GM23338 (cell line): ENCODE measurements at regions not wholly inside any gene's neighbourhood (a gene's known extent, or its start where the extent isn't known, plus 50 kb on each side); places are given as distances from the start of the nearest gene placed in this dataset.

Experiments
- ATAC-seq: fragments of 200-7000 bp; cut with Tn5 transposase; 3 replicates; pipeline ENCODE4 v1.9.1; 2020
- DNase-seq: peaks from one replicate; pipeline ENCODE4 v3.0.0-alpha.2; 2015; ENCODE audit warnings: low spot score
- H2AFZ ChIP-seq: fragments of 200-600 bp; sonication (generic); 2 replicates; pipeline ENCODE4 v1.8.0; 2016; ENCODE audit warnings: antibody characterized with exemption, mild to moderate bottlenecking, moderate library complexity
- H3F3A ChIP-seq: fragments of 200-600 bp; sonication (generic); replicated peaks from 2 replicates; pipeline ENCODE4 v1.8.0; 2017; ENCODE audit warnings: antibody characterized with exemption, mixed run types, low read depth
- H3K27ac ChIP-seq: fragments of 200-600 bp; sonication (generic); 2 replicates; pipeline ENCODE4 v1.6.1; 2016; ENCODE audit warnings: low read depth
- H3K27me3 ChIP-seq: fragments of 200-600 bp; sonication (generic); 2 replicates; pipeline ENCODE4 v1.8.0; 2016; ENCODE audit warnings: mild to moderate bottlenecking, mixed run types, moderate library complexity; ENCODE audit not compliant: insufficient read depth
- H3K36me3 ChIP-seq: fragments of 200-600 bp; sonication (generic); 2 replicates; pipeline ENCODE4 v1.8.0; 2016; ENCODE audit warnings: mild to moderate bottlenecking; ENCODE audit not compliant: insufficient read depth
- H3K4me1 ChIP-seq: fragments of 200-600 bp; sonication (generic); 2 replicates; pipeline ENCODE4 v1.8.0; 2016; ENCODE audit warnings: mild to moderate bottlenecking, moderate library complexity; ENCODE audit not compliant: insufficient read depth
- H3K4me2 ChIP-seq: fragments of 200-600 bp; sonication (generic); 2 replicates; pipeline ENCODE4 v1.7.1; 2017; ENCODE audit warnings: mixed run types
- H3K4me3 ChIP-seq: fragments of 200-600 bp; sonication (generic); 2 replicates; pipeline ENCODE4 v1.6.1; 2016; ENCODE audit warnings: mixed run types
- H3K79me2 ChIP-seq: fragments of 200-600 bp; sonication (generic); replicated peaks from 2 replicates; pipeline ENCODE4 v1.8.0; 2017; ENCODE audit warnings: mild to moderate bottlenecking; ENCODE audit not compliant: insufficient read depth
- H3K9me2 ChIP-seq: fragments of 200-600 bp; sonication (generic); 2 replicates; pipeline ENCODE4 v1.8.0; 2017; ENCODE audit not compliant: insufficient read depth
- H4K20me1 ChIP-seq: fragments of 200-600 bp; sonication (generic); replicated peaks from 2 replicates; pipeline ENCODE4 v1.8.0; 2017; ENCODE audit warnings: mild to moderate bottlenecking; ENCODE audit not compliant: insufficient read depth
- H3K27ac Mint-ChIP-seq: 2 replicates; pipeline ENCODE4 v1.8.0; 2020; ENCODE audit warnings: inconsistent platforms, mild to moderate bottlenecking, moderate library complexity, mixed read lengths
- H3K27me3 Mint-ChIP-seq: 3 replicates; pipeline ENCODE4 v1.8.0; 2022; ENCODE audit warnings: low read depth, mild to moderate bottlenecking, moderate library complexity, mixed read lengths, inconsistent platforms; ENCODE audit not compliant: insufficient read depth, poor library complexity
- H3K36me3 Mint-ChIP-seq: 3 replicates; pipeline ENCODE4 v1.8.0; 2021; ENCODE audit warnings: low read depth, mild to moderate bottlenecking, inconsistent platforms, moderate library complexity, mixed read lengths
- H3K4me1 Mint-ChIP-seq: 3 replicates; pipeline ENCODE4 v1.8.0; 2020; ENCODE audit warnings: mild to moderate bottlenecking, inconsistent platforms, mixed read lengths
- H3K4me3 Mint-ChIP-seq: 3 replicates; pipeline ENCODE4 v1.8.0; 2021; ENCODE audit warnings: moderate library complexity, mild to moderate bottlenecking, inconsistent platforms, mixed read lengths
- H3K9me3 Mint-ChIP-seq: 3 replicates; pipeline ENCODE4 v1.8.0; 2020; ENCODE audit warnings: moderate library complexity, mild to moderate bottlenecking, inconsistent platforms, mixed read lengths
- CTCF ChIP-seq, 2 experiments: fragments of 200-600 bp in 1 of 2; sonication (generic) in 1 of 2; conservative IDR thresholded peaks; 2 replicates each; pipeline versions ENCODE4 v1.5.1 to v1.6.1; 2016 to 2017; ENCODE audit warnings: antibody characterized with exemption in 2 of 2, low read depth in 2 of 2, mild to moderate bottlenecking in 2 of 2, moderate library complexity in 1 of 2
- ETS1 ChIP-seq: IDR thresholded peaks from 2 replicates; pipeline ENCODE4 v1.6.1; 2016; ENCODE audit warnings: antibody characterized with exemption
- EZH2 ChIP-seq: fragments of 200-600 bp; sonication (generic); IDR thresholded peaks from one replicate; pipeline ENCODE4 v1.8.0; 2017; ENCODE audit warnings: antibody characterized with exemption, mild to moderate bottlenecking, low read depth; ENCODE audit not compliant: unreplicated experiment
- EZH2phosphoT487 ChIP-seq: fragments of 200-600 bp; sonication (generic); IDR thresholded peaks from one replicate; pipeline ENCODE4 v1.8.1; 2018; ENCODE audit warnings: antibody characterized with exemption; ENCODE audit not compliant: unreplicated experiment
- JUNB ChIP-seq: IDR thresholded peaks from one replicate; pipeline ENCODE4 v1.6.1; 2016; ENCODE audit warnings: antibody characterized with exemption; ENCODE audit not compliant: unreplicated experiment
- NANOG ChIP-seq: IDR thresholded peaks from 2 replicates; pipeline ENCODE4 v1.6.1; 2016; ENCODE audit warnings: antibody characterized with exemption, borderline replicate concordance
- POLR2AphosphoS5 ChIP-seq: IDR thresholded peaks from 2 replicates; pipeline ENCODE4 v1.6.1; 2016; ENCODE audit warnings: antibody characterized with exemption, low read depth
- ZNF114 ChIP-seq: fragments of 250-450 bp; sonication (Bioruptor Pico); IDR thresholded peaks from 2 replicates; pipeline ENCODE4 v1.5.0; 2020; ENCODE audit warnings: mild to moderate bottlenecking, moderate library complexity
- ZNF331 ChIP-seq: fragments of 250-450 bp; sonication (Bioruptor Pico); IDR thresholded peaks from 2 replicates; pipeline ENCODE4 v1.5.0; 2020; ENCODE audit warnings: low read depth, mild to moderate bottlenecking, moderate library complexity
- ZNF462 ChIP-seq: fragments of 250-450 bp; sonication (Bioruptor Pico); IDR thresholded peaks from 2 replicates; pipeline ENCODE4 v1.5.0; 2020; ENCODE audit warnings: mild to moderate bottlenecking, moderate library complexity

GRCh38 chr22:22142661-22143060, 101.9 kb upstream of the VPREB1 start:
- H3K4me2 ChIP-seq, result peak overlapping the region; percentile 52
- H4K20me1 ChIP-seq, result no peaks in the 10 kb centered on the region
- H3K27me3 Mint-ChIP-seq, result peaks cover 47% of the 10 kb centered on the region
- peaks cover 7% of the 10 kb centered on the region; the same call in 1 of the 3 replicates for H3K9me3 Mint-ChIP-seq
- H3K79me2 ChIP-seq, result no peaks in the 10 kb centered on the region
- H3K36me3 Mint-ChIP-seq, result no peaks in the 10 kb centered on the region
- ATAC-seq, result no peak
- no peaks in the 10 kb centered on the region for H3K36me3 ChIP-seq
- TF ChIP-seq JUNB, result no peak
- no peak for TF ChIP-seq CTCF (conservative IDR thresholded peaks at IDR 0.05; ENCODE audit: low read depth in 2 of 2)
- TF ChIP-seq EZH2, result peak; percentile 39
- H3F3A ChIP-seq, result no peaks in the 10 kb centered on the region
- H3K4me1 Mint-ChIP-seq, result peaks cover 25% of the 10 kb centered on the region
- H3K4me1 ChIP-seq, result peaks cover 22% of the 10 kb centered on the region; the same call in 1 of the 2 replicates
- peak overlapping the region; percentile 43 for H3K4me3 Mint-ChIP-seq
- no peaks in the 10 kb centered on the region for H3K9me2 ChIP-seq
- peak overlapping the region; percentile 33 for H3K27ac Mint-ChIP-seq
- H3K27ac ChIP-seq, result no peak overlapping the region
- no peak for DNase-seq
- H2AFZ ChIP-seq, result no peak overlapping the region
- H3K27me3 ChIP-seq, result peaks cover 100% of the 10 kb centered on the region
- H3K4me3 ChIP-seq, result peak overlapping the region; percentile 8; the same call in 1 of the 2 replicates

GRCh38 chr22:22141771-22142591, 102.6 kb upstream of the VPREB1 start:
- H3K36me3 Mint-ChIP-seq, result no peaks in the 10 kb centered on the region
- peaks cover 22% of the 10 kb centered on the region; the same call in 1 of the 2 replicates for H3K4me1 ChIP-seq
- ATAC-seq, result no peak
- H3K27ac ChIP-seq, result no peak overlapping the region
- H3K4me1 Mint-ChIP-seq, result peaks cover 25% of the 10 kb centered on the region
- H3K4me3 Mint-ChIP-seq, result peak overlapping the region; percentile 43
- H4K20me1 ChIP-seq, result no peaks in the 10 kb centered on the region
- H3K27me3 ChIP-seq, result peaks cover 100% of the 10 kb centered on the region
- no peaks in the 10 kb centered on the region for H3K36me3 ChIP-seq
- no peaks in the 10 kb centered on the region for H3F3A ChIP-seq
- H3K79me2 ChIP-seq, result no peaks in the 10 kb centered on the region
- H3K4me3 ChIP-seq, result peak overlapping the region; percentile 8; the same call in 1 of the 2 replicates
- DNase-seq, result no peak
- peaks cover 40% of the 10 kb centered on the region for H3K27me3 Mint-ChIP-seq
- peak overlapping the region; percentile 33; the same call in 1 of the 2 replicates for H3K27ac Mint-ChIP-seq
- H3K9me3 Mint-ChIP-seq, result peaks cover 7% of the 10 kb centered on the region; the same call in 1 of the 3 replicates
- no peak overlapping the region for H2AFZ ChIP-seq
- peak overlapping the region; percentile 52 for H3K4me2 ChIP-seq
- no peaks in the 10 kb centered on the region for H3K9me2 ChIP-seq
- TF ChIP-seq NANOG, result no peak
- TF ChIP-seq ETS1, result no peak
- no peak for TF ChIP-seq ZNF462 (CRISPR knock-in tag)
- TF ChIP-seq JUNB, result no peak
- TF ChIP-seq EZH2phosphoT487, result no peak
- TF ChIP-seq ZNF331, result no peak
- no peak for TF ChIP-seq POLR2AphosphoS5
- no peak for TF ChIP-seq ZNF114 (CRISPR knock-in tag)
- no peak for TF ChIP-seq EZH2
